Mesothelial cell of epicardium (in vitro differentiated cells): ENCODE measurements at regions not wholly inside any gene's neighbourhood (a gene's known extent, or its start where the extent isn't known, plus 50 kb on each side); places are given as distances from the start of the nearest gene placed in this dataset.
A peak's percentile ranks its signal among the peaks of the same experiment; 100 is the strongest.

Experiments used
- DNase-seq, 2 experiments: peaks; one replicate each; pipeline ENCODE4 v3.0.0; 2021; ENCODE audit warnings: low spot score in 2 of 2; ENCODE audit not compliant: unreplicated experiment in 2 of 2
- H3K27ac Mint-ChIP-seq: 2 replicates; pipeline ENCODE4 v1.8.0; 2021; ENCODE audit warnings: mixed read lengths
- H3K27me3 Mint-ChIP-seq: 2 replicates; pipeline ENCODE4 v1.8.0; 2021; ENCODE audit warnings: low read depth, mixed read lengths
- H3K36me3 Mint-ChIP-seq: 2 replicates; pipeline ENCODE4 v1.8.0; 2021; ENCODE audit warnings: mixed read lengths
- H3K4me1 Mint-ChIP-seq: 2 replicates; pipeline ENCODE4 v1.8.0; 2021; ENCODE audit warnings: mixed read lengths
- H3K4me3 Mint-ChIP-seq: 2 replicates; pipeline ENCODE4 v1.8.0; 2021; ENCODE audit warnings: mild to moderate bottlenecking, moderate library complexity, mixed read lengths
- H3K9me3 Mint-ChIP-seq: 2 replicates; pipeline ENCODE4 v1.8.0; 2021; ENCODE audit warnings: mixed read lengths
- TF ChIP-seq, protein P1 (sequence below): fragments of 200-600 bp; sonication (generic); IDR thresholded peaks from one replicate; pipeline ENCODE4 v1.5.0; 2021; ENCODE audit warnings: antibody characterized with exemption; ENCODE audit not compliant: unreplicated experiment

DNA sequence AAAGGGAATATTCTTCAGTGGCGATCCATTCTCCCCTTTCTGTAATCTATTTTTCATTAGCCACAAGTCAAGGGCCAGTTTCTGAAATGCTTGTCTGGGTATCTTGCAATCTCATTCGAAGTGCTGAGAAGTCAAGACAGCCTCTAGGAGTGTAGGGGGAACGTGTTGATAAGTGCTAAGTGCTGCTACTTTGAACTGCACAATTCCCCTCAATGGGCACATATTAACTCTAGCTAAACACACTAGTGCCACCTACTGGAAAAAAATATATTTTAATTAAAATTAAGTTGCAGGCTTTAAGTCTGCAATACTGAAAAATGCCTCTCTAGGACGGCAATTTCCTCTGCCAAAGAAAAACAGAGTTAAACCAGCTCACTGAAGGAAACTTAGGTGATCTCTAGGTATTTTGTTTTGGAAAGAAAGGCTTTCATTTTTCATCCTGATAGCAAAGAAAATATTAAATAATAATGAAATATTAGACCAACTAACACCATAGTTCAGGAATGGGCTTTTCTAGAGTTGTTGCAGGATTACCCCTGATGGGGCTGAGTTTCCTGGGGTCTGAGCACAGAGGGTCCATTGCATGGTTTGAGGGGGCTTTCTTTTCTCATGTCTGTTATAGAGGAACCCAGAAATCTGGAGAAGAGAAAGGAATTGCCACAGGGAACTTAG, 181.9 kb upstream of the KBTBD8 start:
- Mint-ChIP-seq H3K4me3 (no peak overlapping the region), H3K36me3 (no peaks in the 10 kb centered on the region), H3K9me3 (peaks cover 3% of the 10 kb centered on the region), H3K27me3 (peaks cover 20% of the 10 kb centered on the region), H3K4me1 (peaks cover 4% of the 10 kb centered on the region), H3K27ac (no peak overlapping the region)
- DNase-seq: no peak
- TF ChIP-seq, protein P1, sequence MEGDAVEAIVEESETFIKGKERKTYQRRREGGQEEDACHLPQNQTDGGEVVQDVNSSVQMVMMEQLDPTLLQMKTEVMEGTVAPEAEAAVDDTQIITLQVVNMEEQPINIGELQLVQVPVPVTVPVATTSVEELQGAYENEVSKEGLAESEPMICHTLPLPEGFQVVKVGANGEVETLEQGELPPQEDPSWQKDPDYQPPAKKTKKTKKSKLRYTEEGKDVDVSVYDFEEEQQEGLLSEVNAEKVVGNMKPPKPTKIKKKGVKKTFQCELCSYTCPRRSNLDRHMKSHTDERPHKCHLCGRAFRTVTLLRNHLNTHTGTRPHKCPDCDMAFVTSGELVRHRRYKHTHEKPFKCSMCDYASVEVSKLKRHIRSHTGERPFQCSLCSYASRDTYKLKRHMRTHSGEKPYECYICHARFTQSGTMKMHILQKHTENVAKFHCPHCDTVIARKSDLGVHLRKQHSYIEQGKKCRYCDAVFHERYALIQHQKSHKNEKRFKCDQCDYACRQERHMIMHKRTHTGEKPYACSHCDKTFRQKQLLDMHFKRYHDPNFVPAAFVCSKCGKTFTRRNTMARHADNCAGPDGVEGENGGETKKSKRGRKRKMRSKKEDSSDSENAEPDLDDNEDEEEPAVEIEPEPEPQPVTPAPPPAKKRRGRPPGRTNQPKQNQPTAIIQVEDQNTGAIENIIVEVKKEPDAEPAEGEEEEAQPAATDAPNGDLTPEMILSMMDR: peak; percentile 75

DNA sequence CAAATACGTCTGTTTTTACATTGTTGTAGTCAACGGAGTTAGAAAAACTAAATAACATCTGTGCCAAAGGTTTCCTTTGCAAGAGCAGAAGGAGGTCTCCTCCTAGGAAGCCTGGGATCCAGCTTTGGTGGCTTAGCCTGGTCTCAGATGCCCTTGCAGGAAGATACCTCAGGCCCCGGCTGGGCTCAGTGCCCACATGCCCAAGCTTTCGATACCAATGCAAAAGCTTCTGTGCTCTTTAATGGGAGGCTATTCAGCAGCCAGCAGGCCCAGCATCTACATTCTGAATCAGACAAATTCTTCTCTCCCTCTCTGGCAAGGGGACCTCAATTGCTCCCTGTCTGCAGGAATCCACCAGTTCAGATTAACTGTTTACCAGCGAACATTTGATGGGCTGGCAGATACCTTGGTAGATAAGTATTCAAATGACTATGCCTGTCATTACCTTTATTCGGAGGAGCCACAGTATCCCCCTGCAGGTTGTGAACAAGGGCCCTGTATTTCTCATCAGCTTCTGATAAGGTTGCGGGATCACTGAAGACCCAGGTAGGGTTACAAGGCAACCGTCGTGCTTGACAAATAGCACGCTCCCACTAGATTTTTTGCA, 180.1 kb upstream of the KBTBD8 start:
- no peaks in the 10 kb centered on the region for H3K9me3 Mint-ChIP-seq
- peaks cover 20% of the 10 kb centered on the region for H3K27me3 Mint-ChIP-seq
- peaks cover 4% of the 10 kb centered on the region for H3K4me1 Mint-ChIP-seq
- H3K36me3 Mint-ChIP-seq: no peaks in the 10 kb centered on the region
- TF ChIP-seq, protein P1: no peak
- no peak for DNase-seq
- H3K27ac Mint-ChIP-seq: no peak overlapping the region
- H3K4me3 Mint-ChIP-seq: no peak overlapping the region

DNA sequence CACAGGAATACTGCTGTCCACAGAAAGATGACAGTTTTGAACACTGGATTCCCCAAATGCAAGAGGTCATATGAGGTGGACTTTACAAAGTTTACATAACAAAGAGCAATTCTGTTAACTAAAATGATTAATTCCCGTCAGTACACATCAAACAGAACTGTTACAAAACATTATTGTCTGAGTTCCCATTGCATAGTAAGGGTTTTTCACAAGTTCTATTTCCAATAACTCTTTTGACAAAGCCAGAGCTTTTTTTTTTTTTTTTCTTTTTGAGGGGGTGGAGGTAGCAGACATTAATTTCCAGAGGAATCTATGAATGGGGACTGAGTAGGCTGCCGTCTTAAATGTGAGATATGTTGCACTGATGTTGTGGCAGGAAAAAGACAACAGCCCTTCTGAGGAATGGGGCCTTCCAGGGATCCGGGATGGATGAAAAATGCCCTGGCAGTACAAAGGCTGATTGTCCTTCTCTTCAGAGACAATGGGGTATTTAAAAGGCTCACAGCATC, 178.1 kb upstream of the KBTBD8 start:
- Mint-ChIP-seq H3K36me3 (no peaks in the 10 kb centered on the region), H3K4me1 (peaks cover 4% of the 10 kb centered on the region), H3K9me3 (no peaks in the 10 kb centered on the region), H3K27me3 (peaks cover 20% of the 10 kb centered on the region), H3K27ac (no peak overlapping the region), H3K4me3 (no peak overlapping the region)
- TF ChIP-seq, protein P1: no peak
- no peak for DNase-seq

DNA sequence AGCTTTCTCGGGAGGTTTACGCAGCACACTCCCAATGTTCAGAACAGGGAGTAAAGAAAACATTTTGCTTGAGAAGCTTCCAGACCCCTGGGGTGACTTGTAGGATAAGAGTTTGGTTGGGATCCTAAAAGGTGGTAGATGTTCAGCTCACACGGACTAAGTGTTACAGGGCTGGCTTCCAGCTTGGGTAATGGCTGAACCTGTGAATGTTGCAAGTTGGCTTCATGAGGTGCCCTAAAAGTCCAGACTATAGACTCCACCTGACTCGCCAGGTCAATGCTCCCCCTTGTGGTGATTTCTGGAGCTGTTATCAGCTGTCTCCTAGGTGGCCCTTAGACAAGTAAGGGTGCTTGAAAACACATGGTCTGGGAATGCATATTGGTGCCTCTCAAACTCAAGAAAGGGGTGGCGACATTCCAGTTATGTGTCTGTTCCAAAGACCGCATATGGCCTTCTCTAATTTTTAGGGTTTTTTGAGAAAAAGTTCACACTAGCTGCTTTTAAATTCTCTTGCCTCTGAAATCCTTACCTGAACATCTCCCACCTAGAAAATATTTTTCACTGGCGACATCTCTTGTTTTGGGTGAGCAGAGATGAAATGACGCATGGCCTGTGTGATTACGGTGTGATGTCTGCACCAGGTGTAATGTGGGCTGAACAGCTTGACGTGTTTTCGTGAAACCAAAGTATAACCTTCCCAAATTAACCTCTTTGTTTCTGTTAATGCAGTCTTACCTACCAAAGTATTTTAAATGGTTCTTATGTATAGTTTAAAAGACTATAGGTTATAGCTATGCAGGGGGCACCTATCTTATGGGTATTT, 175.7 kb upstream of the KBTBD8 start:
- DNase-seq: peak in 1 of 2 experiments; percentile 70
- Mint-ChIP-seq H3K36me3 (no peaks in the 10 kb centered on the region), H3K4me1 (peaks cover 4% of the 10 kb centered on the region), H3K4me3 (no peak overlapping the region), H3K27ac (no peak overlapping the region), H3K9me3 (no peaks in the 10 kb centered on the region), H3K27me3 (peaks cover 30% of the 10 kb centered on the region)
- TF ChIP-seq, protein P1: peak; percentile 81

DNA sequence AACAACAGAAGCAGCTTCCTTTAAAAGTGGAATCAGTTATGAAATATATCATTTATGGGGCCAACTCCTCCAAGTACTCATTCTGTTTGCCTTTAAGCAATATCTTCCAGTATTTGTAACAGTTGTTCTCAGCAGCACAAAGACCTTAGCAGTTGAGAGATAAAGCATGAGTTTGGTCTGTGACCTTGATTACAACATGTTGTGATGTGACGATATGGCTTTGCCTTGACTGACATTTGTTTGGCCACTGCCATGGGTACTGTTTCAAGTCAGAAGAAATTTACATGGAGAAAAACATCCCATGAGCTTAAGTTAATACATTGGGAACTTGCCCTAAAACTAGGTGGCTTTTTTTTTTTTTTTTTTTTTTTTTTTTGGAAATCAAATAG, 175.1 kb upstream of the KBTBD8 start:
- TF ChIP-seq, protein P1: no peak
- Mint-ChIP-seq H3K27me3 (peaks cover 29% of the 10 kb centered on the region), H3K9me3 (no peaks in the 10 kb centered on the region), H3K36me3 (no peaks in the 10 kb centered on the region), H3K4me3 (no peak overlapping the region), H3K27ac (no peak overlapping the region), H3K4me1 (peaks cover 4% of the 10 kb centered on the region)
- no peak for DNase-seq
